ENCODE measurements at regions not wholly inside any gene's neighbourhood (a gene's known extent, or its start where the extent isn't known, plus 50 kb on each side); places are given as distances from the start of the nearest gene placed in this dataset.
A peak's percentile ranks its signal among the peaks of the same experiment; 100 is the strongest.
"Not testable (repeated sequence)": the region's sequence is repeated elsewhere in the genome, so short reads cannot be mapped to it uniquely, and the experiment has no call there.

DNA sequence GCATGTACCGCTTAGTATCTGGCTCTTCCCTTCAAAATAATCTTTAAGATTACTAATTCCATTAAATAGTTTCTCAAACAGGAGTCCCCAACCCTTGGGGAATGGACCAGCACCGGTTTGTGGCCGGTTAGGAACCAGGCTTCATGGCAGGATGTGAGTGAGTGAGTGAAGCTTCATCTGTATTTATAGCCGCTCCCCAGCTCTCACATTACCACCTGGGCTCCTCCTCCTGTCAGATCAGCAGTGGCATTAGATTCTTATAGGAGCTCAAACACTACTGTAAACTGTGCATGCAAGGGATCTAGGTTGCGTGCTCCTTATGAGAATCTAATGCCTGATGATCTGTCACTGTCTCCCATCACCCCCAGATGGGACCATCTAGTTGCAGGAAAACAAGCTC is 332.6 kb upstream of the ZNF608 start:
- not testable (repeated sequence) for DNase-seq (ENCODE audit: low read depth, low spot score)

DNA sequence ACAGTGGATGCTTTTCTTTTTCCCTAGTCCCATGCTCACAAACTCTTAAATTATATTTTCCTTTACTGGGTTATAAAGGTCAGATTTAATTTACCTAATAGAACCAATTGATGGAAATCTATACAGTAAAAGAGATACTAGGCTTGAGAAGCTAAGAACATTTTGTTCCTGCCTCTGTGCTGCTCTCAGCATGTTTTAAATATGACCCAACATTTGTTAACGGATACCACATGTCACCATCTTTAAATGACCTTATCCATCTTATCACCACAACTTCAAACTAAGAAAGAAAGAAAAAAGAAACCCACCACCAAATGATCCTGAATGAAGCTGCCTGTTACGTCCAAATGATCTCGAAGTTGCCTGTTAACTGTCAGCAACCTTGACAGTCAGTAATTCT is 334.7 kb upstream of the ZNF608 start:
- DNase-seq (ENCODE audit: low read depth, low spot score), result no peak

- DNase-seq (ENCODE audit: low read depth, low spot score), result no peak
Observed at GRCh38 chr5:125083981-125084380, 337.5 kb upstream of the ZNF608 start.

- no peak for DNase-seq (ENCODE audit: low read depth, low spot score)
Observed at GRCh38 chr5:125085797-125086505, 339.5 kb upstream of the ZNF608 start.

DNA sequence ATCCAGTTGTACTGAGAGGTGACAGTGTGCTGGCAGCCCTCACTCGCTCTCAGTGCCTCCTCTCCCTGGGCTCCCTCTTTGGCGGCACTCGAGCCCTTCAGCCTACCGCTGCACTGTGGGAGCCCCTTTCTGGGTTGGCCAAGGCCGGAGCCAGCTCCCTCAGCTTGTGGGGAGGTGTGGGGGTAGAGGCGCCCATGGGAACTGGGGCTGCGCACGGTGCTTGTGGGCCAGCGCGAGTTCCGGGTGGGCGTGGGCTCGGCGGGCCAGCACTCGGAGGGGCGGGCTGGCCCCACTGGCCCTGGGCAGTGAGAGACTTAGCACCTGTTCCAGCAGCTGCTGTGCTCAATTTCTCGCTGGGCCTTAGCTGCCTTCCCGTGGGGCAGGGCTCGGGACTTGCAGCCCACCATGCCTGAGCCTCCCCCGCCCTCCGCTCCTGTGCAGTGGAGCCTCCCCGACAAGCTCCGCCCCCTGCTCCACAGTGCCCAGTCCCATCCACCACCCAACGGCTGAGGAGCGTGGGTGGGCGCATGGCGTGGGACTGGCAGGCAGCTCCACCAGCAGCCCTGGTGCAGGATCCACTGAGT is 342.2 kb upstream of the ZNF608 start:
- no peak for DNase-seq (ENCODE audit: low read depth, low spot score)

GRCh38 chr5:125092138-125092537 is 345.7 kb upstream of the ZNF608 start:
- not testable (repeated sequence) for DNase-seq (ENCODE audit: low read depth, low spot score)

- peak; percentile 76 for DNase-seq (ENCODE audit: low read depth, low spot score)
Observed at GRCh38 chr5:125093776-125094175, 347.3 kb upstream of the ZNF608 start.

DNA sequence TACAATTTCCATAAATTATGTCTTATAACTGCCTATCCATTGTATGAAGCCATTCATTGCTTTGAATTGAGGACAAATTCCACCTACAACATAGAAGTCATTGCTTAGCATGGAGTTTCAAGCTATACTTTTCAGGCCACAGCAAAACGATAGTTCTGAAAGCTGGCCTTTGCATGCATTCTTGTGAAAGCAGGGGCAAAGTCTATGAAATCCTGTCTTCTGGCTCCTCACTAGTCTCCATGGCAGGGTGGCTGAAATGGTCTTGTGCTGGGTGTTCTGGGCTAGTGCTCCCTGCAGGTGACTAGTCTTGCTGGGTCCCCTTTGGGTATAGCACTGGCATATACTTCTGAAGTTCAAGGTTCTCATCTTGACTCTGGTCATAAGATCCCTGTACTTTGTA is 353.9 kb upstream of the ZNF608 start:
- DNase-seq (ENCODE audit: low read depth, low spot score), result no peak

GRCh38 chr5:125100951-125101350 is 354.5 kb upstream of the ZNF608 start:
- DNase-seq (ENCODE audit: low read depth, low spot score), result no peak

DNA sequence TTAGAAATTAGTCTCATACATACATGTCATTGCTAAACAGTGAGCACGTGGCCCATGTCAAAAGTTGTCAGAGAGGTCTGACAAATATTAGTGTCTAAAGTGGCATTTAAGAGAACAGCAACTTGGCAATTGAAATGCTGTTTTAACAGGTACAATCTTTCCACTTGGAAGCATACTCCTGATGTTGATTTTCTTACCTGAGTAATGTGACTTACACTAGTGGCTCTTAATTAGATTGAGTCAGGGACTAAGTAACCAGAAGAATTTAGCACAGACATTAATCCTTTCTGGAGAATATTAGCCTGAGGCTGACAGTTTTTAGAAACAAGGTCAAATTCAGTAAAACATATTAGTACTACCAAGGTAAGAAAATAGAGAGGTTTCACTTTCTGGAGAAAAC is 357.0 kb upstream of the ZNF608 start:
- DNase-seq (ENCODE audit: low read depth, low spot score), result no peak

DNA sequence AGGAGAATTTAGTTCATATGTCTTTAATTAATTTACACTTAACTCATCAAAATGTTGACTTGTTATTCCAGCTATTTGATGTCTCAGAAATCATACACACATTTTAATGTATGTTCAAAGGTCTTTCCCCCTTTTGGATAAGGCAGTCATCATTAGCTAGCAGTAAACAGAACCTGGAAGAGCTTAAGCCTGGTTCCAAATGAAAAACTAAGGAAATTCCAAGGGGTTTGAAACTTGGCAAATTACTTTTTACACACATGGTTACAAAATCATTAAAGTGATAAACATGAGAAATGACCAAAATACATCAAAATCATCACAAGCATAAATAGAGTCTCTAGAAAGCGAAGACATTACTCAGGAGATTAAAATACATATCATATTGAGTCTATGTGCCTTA is 359.8 kb upstream of the ZNF608 start:
- no peak for DNase-seq (ENCODE audit: low read depth, low spot score)

GRCh38 chr5:125106881-125107280 is 360.4 kb upstream of the ZNF608 start:
- no peak for DNase-seq (ENCODE audit: low read depth, low spot score)

DNA sequence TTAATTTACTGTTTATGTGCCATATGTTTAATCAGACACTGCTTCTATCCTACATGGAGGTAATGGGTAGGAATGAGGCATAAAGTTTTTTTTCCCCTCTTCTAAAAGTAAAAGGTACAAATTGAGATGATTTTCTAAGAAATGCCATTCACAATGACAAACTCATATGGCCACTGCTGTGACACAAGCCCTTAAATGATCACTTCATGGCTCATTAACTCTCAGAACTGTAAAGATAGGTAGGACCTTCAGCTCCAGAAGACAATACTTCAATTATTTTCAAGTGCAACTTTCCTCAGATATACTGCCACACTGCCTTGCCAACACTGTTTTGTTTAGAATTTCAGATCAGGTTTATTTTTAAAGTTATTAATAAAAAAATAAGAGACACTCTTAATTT is 362.9 kb upstream of the ZNF608 start:
- no peak for DNase-seq (ENCODE audit: low read depth, low spot score)

DNA sequence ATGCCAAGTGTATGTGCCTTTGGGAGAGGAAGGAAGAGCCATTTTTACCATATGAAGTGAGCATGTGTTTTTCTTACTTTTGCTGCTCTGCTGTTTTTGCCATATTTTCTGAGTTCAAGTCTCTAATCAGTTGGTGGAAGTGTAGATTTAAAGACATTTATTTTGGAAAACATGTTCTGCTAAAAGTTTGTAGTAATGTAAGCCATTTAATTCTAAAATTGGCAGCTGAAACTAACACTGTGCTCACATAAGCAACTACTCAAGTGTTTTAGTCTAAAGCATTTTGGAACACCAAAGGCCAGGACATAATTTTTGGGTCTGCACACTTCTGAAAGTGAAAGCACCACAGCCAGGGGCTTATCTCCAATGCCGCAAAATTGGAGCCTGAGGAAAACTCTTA is 363.4 kb upstream of the ZNF608 start:
- DNase-seq (ENCODE audit: low read depth, low spot score), result no peak

DNA sequence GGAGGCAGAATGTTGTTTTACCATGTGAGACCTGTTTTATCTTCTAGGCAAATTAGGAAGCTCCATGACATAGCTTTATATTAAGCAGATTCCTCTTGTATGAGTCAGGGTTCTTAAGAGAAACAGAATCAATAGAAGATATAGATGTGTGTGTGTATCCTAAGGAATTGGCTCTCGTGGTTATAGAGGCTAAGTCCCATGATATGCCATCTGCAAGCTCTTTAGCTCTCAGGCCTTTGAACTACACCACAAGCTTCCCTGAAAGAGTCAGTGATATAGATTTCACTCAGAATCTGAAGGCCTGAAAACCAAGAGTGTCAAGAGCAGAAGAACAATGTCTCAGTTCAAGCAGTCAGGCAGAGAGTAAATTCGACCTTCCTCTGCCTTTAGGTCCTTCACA is 365.8 kb upstream of the ZNF608 start:
- no peak for DNase-seq (ENCODE audit: low read depth, low spot score)

DNA sequence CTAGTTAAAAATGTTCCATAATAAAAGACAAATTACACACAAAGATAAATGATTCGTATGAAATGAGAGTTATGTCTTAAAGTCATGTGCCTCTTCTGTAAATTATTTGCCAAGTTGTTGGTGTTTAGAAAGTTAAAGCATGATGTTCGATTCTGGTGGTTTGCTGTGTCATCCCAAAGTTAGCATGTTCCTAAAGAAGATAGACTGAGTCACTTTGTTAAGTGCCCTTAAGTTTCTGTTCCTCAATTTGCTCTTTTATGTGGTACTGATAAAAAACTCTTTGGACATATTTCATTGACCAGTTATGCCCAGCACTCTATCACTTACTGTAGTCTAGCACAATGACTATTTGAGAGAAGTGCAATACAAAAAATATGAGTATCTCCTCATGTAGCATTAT is 366.9 kb upstream of the ZNF608 start:
- DNase-seq (ENCODE audit: low read depth, low spot score), result no peak

GRCh38 chr5:125115195-125115525 is 368.7 kb upstream of the ZNF608 start:
- no peak for DNase-seq (ENCODE audit: low read depth, low spot score)

DNA sequence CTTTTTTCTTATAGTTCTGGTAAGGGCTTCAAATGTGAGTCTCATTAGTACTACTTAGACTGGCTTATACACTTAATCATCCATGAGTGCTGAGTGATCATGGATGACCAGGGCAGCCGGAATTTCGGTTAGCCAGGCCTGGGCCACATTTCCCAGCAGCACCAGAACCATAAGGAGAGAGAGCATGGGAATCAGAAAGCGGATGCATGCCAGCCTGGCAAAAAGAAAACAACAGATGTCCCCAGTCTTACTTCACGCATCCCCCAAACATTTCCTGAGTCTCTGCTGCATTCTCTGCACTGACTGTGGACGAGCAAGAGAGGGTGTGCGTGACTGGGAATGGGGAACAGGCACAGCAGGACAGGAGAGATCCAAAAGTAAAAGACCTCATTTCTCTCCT is 371.1 kb upstream of the ZNF608 start:
- DNase-seq (ENCODE audit: low read depth, low spot score), result peak; percentile 18

DNA sequence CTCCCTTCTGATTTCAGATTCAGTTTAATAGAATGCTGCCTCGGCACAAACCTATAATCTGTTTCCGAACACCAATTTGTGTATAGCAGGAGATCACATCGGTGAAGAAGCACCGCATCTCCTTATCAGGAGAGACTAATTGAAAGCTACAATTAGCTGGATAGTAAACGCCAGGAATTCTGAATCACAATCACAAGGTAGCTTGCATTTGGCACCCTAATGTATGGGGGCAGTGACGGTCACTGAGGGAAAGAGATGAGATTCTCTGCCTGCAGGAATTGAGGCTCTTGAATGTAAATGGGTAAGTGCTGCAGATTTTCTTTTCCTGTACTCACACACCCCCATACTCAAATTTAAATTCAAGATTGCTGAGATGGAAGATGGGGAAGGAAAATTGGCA is 373.6 kb upstream of the ZNF608 start:
- no peak for DNase-seq (ENCODE audit: low read depth, low spot score)

GRCh38 chr5:125125031-125125823 is 378.8 kb upstream of the ZNF608 start:
- DNase-seq (ENCODE audit: low read depth, low spot score), result peak; percentile 42

DNA sequence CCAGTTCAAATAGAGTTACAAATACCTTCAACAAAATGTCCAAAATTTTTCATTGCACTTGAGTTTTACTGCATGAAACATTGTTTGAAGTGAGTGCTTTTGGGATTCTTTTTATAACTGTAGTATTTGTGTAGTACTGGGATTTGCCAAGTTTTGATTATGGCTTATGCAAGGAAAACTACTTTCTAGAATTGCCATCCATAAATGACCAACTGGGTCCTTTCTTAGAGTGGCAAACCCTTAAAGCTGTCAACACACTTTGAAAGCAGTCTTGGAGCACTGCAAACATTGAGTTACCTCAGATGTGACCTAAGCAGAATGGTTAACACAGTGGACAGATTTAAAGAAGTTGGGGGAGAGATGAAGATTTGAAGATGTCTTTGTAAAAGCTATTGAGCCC is 379.6 kb upstream of the ZNF608 start:
- DNase-seq (ENCODE audit: low read depth, low spot score), result no peak

DNA sequence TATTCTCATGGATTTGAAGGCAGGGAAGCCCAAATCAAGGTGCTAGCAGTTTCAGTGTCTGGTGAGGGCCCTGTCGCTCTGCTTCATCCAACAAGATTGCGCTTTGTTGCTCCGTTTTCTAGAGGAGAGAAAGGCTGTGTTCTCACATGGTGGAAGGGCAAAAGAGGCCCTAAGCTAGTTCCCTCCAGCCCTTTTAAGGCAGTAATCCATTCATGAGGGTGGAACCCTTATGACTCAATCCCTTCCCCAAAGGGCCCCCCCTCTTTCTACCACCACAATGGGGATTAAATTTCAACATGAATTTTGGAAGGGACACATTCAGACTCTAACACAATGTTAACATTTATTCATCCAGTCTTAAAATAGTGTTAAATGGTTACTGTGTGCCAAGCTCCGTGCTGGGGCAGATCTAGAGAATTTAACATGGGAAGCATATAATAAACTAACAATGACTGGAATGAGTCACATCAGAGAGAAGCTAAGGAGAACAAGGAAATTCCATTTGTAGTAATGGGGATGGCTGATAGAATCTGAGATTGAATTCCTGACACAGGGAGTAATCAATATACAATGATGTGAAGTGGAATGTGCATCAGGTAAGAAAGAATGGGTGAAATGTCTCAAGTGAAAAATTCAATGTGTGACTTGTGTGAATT is 382.8 kb upstream of the ZNF608 start:
- DNase-seq (ENCODE audit: low read depth, low spot score), result no peak

DNA sequence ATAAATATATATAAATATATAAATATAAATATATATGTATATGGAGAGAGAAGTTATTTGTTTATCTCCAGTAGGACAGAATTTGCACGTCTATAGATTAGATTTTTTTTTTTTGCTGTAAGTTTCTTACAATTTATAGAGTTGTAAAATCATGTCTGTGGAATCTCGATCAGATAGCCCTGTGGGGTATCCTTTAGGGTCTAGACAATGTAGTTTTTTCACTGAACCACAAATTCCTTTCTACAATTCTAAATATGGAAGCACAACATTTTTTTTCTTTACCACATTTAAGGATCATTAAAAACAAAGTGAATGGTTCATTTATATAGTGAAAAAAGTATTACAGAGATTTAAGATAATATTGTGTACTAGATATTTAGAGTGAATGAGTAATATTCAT is 384.2 kb upstream of the ZNF608 start:
- no peak for DNase-seq (ENCODE audit: low read depth, low spot score)
